HG03066 (cell line): ENCODE measurements at regions not wholly inside any gene's neighbourhood (a gene's known extent, or its start where the extent isn't known, plus 50 kb on each side); places are given as distances from the start of the nearest gene placed in this dataset.

Experiments used
- ATAC-seq: cut with Tn5 transposase; IDR thresholded peaks from one replicate; pipeline ENCODE4 v1.9.1; 2021; ENCODE audit warnings: low read depth; ENCODE audit not compliant: unreplicated experiment

GRCh38 chr2:120453635-120453998 is 107.7 kb downstream of the INHBB start:
- ATAC-seq = no peak

GRCh38 chr2:120454654-120455385 is 108.9 kb downstream of the INHBB start:
- ATAC-seq = no peak

GRCh38 chr2:120455390-120455789 is 109.5 kb downstream of the INHBB start:
- ATAC-seq = no peak

DNA sequence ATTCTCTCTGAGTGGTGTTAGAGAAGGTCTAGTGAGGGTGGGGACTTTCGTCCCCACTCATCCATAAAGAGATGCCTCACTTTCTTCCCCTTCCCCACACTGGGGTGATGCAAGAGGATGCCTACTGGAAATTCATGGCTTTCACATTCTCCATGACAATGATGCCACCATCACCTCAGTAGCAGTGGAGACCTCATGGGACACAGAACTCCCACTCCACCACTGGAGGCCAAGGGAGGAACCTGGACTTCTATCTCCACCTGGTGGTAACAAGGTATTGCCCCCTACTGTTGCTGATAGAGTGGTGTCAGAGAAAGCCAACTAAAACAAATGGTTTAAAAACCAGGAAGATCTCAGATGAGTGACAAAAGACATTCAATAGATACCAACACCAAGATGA is 110.9 kb downstream of the INHBB start:
- ATAC-seq = no peak

DNA sequence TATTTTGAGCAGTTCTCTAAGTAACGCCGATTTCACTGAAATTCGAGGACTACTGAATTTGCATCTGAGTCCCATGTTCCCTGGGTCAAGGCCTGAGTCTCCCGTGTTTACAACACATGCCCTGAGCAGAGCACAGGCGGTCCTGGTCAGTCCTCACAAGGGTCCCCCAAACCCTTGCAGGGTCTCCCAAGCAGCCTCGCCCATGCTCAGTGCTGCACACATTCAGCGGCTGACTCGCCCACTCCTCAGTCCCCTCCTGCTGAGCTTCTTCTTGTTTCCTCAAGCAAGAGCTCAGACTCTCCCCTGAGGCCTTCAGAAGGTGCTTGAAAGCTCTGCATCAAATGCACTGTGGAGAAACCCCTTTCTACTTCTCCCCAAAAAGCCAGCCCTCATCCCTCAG is 114.6 kb downstream of the INHBB start:
- ATAC-seq = no peak

GRCh38 chr2:120461092-120461491 is 115.2 kb downstream of the INHBB start:
- ATAC-seq = no peak

DNA sequence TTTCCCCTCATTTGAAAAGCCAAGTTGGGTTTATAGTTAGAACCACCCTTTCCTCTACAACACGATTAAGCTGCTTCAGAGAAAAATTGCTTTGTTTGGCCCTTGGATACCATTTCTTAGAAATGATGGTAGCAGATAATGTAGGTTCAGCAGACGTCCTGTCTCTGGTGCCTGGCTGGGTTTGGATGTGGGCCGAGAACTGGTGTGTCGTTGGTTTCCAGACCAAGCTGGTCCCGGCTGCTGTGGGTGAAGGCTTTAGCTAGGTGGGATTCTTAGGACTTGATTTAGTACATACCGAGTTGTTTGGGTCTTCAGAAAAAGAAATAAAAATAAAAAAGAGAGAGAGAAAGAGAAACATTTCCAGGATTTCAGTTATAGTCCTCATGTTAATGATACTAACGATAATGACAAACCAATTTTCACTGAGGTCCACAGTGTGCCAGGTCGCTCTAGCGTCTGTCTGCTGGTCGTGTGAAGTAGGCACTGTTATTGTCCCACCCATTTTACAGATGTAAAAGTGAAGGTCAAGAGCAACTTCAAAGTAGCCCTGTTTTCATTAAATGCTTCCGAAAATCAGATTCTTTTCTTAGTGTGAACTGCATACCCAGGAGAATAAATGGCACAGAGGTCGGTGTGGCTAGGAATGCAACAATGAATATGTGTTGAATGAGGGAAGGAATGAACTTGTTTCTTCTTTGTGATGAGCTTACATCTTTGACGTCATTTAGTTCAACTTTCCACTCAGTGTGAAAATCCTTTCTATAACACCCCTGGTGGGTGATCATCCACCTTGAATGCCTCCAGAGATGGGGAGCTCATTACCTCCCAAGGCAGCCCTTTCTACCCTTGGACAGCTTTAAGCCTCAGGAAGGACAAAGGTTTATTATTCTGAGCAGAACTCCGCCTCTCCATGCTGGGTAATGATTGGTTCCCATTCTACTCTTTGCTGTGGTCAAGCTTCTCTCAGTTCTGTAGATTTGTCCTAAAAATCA is 115.9 kb downstream of the INHBB start:
- ATAC-seq = no peak

- ATAC-seq = no peak
Observed at GRCh38 chr2:120463527-120463926, 117.6 kb downstream of the INHBB start.

DNA sequence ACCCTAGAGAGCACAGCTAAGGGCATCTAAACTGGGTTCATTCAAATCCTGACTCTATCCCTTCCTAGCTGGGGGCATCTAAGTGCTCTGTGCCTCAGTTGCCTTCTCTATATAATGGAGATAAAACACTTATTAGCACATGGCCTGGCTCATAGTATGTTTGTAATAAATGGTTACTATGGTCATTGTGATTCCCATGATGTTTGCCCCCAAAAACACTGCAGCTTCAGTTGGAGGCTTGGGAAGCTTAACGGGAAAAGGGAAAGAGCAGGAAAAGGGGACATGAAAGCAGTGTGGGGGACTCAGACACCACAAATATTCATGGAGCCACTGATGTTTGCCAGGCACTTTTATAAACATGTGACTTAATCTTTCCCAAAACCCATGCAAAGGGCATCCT is 118.1 kb downstream of the INHBB start:
- ATAC-seq = no peak

GRCh38 chr2:120464448-120464931 is 118.6 kb downstream of the INHBB start:
- ATAC-seq = no peak

GRCh38 chr2:120465012-120465700 is 119.2 kb downstream of the INHBB start:
- no peak for ATAC-seq

GRCh38 chr2:120465701-120465988 is 119.7 kb downstream of the INHBB start:
- no peak for ATAC-seq

DNA sequence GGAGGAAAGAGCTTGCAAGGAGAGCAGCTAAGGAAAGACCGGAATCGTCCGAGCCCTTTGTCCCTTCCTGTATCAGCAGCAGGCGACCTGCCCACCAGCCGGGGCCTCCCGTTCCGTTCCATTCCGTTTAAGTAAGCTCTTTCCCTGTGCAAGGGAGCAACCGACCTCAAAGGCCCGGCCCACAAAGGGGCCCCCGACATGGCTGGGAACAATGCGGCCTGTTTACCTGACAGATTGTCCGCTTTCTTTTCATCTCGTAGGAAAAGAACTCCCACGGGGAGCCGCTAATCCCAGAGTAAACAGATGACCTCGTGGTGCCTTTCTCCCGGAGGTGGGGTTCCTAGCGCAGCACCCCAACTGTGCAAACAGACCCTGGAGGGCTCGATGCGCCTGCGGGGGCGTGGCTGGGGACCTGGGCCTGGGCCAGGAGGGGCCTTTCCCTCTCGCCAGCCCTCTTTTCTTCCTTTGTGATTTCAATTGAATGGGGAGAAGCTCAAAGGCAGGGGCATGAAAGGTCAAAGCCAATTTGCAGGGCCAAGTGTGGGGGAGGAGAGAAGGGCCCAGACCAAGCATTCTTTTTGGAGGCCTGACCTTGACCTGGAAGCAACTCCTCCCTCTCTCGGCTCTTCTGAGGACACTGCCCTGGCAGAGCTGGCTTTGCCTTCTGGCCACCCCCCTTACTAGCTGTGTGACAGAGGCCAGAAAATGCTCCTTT is 120.2 kb downstream of the INHBB start:
- ATAC-seq = no peak

DNA sequence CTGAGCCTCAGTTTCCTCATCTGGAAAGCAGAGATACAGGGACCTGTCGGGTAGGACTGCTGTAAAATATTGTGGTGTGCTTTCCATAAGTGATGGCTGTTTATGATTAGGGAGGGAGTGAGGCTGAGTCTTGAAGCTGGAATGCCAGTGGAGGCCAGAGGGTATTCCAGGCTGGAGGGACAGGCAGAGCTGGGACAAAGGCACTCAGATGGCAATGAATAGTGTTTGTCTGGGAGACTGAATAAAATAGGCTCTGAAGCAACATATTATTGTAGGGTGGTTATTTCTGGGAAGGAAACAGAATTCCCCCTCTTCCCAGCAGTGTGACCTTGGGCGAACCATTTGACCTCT is 120.7 kb downstream of the INHBB start:
- no peak for ATAC-seq

DNA sequence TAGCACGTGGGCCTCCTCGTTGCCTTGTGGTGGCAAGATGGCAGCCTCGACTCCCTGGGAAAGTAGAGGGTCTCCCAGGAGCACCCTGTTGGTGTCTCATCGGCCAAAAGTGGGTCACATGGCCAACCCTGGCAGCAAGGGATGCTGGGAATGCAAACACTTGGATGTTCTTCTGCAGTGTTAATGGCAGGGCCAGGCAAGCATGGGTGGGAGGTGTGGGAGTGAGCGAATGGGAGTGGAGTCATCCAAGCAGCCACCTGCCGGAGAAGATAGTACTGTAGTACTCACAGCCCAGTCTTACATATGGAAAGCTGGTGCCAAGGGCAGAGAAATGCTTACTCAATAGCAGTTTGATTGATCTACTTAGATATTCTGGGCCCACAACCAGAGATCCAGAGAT is 122.2 kb downstream of the INHBB start:
- ATAC-seq = no peak

DNA sequence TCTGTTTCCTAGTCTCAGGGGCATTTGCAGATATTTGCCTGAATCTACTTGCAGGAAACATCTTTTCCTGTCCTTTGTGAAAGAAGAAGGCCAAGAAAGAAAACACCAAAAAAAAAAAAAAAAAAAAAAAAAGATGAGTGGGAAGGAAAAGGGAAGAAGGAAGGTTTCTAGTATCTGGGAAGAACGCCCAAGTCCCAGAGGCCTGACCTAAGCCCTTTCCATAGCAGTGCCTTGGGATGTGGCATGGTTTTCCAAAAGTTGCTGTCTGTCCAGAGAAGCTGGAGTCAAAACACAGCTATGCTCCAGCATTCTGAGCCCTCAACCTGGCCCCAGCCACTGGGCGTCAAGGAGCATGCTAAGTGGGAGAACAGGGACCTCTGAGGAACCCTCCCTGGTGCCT is 123.5 kb downstream of the INHBB start:
- ATAC-seq = no peak

- ATAC-seq = no peak
Observed at GRCh38 chr2:120470041-120470965, 124.4 kb downstream of the INHBB start.

DNA sequence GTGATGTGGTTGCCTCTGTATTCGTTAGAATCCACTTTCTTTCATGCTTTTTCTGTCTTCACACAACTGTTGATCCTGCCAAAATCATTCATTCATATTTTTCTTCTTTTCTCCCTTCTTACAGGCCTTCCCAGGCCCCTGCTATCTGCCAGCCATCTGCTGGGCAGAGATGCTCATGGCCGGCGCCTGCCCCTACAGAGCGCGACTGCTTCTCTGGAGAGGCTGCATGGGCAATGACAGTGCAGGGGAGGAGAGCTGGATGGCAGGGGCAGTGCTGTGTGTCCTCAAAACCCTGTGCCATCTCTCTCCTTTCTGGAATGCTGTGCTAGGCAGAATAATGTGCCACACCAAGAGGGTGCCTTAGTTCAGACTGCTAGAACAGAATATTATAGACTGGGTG is 125.2 kb downstream of the INHBB start:
- ATAC-seq = no peak

- no peak for ATAC-seq
Observed at GRCh38 chr2:120472031-120472430, 126.1 kb downstream of the INHBB start.

GRCh38 chr2:120472891-120473309 is 127.0 kb downstream of the INHBB start:
- ATAC-seq = no peak
